ENCODE measurements at regions not wholly inside any gene's neighbourhood (a gene's known extent, or its start where the extent isn't known, plus 50 kb on each side); places are given as distances from the start of the nearest gene placed in this dataset.

GRCh38 chr1:30327370-30328099 is 395.9 kb downstream of the MATN1 start:
- in situ Hi-C loops (cut with HindIII; ENCODE audit: low sequenced_read_pairs), result no loop called here

GRCh38 chr1:30325999-30326398 is 397.4 kb downstream of the MATN1 start:
- in situ Hi-C loops (cut with HindIII; ENCODE audit: low sequenced_read_pairs), result no loop called here

DNA sequence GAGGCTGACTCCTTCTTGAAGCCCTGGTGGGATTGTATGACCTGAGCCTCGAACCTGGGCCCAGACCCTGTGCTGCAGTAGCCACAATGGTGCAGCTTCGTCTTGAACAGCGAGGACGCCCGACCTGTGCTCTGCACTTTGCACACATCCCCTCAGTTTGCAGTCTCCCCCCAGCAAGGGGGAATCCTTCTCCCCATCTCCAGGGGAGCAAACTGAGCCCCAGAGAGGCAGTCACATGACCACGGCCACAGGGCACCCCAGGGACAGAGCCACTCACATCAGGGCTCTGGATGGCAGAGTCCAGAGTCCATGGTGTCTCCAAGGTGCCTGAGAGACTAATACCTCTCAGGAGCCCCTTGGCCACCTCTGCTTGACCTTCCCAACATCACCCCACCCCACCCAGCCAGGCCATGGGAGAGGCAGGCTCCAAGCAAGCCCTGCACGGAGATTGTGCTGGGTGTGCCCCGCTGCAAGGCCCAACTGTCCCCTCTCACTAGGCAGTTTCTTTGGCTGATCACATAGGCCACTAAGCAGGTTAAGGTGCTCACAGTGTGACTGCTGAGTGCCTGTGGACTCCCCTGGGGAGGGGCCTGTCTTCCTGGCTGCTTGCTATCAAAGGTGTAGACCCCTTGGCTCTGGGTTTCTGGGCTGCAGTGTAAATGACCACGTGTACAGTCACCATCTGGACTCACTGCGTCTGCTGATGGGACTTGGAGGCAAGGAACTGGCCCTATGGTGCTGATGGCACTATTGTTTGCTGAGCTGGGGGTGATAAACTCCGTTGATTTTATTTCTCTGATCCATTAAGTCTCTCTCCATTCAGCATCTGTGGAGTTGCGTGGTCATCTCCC is 398.1 kb downstream of the MATN1 start:
- in situ Hi-C loops (cut with HindIII; ENCODE audit: low sequenced_read_pairs), result no loop called here

DNA sequence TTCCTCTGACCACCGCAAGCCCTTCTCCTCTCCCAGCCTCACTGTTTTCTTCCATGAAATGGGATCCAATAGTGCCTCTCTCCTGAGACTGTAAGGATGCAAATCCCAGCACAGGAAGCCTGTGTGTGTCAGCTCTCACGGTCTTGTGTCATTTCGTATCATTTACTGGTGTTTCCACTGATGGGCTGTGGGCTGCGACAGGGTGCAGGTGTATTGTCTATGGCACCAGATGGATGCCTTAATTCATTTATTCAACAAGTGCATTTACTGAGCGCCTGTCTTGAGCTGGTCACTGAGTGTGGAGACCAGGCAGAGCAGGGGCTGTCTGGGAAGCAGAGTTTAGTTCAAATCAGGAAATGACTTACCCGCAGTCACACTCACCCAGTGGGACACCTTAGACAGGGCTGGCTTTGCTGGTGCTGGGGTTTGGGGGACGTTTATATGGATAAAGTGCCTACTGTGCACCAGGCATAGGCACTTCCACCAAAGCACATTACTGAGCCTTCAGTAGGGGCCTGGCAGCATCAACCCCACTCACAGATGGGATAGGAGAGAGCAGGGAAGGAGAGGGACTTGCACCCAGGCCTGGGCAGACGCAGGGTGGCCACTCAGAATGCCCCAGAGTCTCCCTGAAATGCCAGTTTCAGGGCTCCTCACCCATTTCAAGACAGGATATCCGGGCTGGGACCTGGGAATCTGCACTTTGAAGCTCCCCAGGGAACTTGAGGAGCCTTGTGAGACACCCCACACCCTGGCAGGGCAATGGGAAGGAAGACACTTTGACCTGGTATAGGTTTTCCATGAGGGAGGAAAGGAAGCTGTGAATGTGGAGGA is 398.9 kb downstream of the MATN1 start:
- in situ Hi-C loops (cut with HindIII; ENCODE audit: low sequenced_read_pairs), result no loop called here

DNA sequence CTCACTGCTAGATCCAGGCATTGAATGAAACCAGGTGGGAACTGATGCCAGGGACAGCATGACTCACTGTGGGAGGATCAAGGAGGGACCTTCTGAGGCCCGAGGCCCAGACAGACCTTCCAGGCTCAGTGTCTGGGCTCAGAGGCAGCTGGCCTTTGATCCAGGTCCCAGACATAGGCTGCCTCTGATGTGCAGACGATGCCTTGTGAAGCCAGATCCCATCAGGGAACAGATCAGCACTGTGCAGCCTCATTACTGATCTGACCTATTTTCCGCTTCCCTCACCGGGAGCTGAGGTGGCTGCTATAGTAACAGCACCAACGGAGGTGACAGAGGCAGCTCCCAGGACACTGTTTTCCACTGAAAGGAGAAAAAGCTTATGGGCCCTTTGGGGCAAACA is 399.5 kb downstream of the MATN1 start:
- in situ Hi-C loops (cut with HindIII; ENCODE audit: low sequenced_read_pairs), result no loop called here

DNA sequence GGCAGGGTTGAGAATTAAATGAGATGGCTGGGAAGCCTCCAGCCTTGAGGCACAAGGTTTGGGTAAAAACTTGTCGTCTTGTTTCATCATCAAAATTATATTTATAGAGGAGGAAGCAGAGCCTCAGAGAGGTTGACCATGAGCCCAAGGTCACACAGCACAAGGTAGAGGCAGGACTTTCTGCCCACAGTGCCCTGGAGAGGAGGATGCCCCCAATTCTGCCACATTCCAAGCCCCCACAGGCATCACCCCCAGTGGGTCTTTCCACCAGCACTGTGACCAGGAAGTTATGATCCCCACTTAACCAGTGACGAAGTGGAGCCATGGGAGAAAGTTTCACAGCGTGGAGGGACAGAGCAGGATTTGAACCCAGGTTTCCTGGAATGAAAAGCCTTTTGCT is 400.0 kb downstream of the MATN1 start:
- in situ Hi-C loops (cut with HindIII; ENCODE audit: low sequenced_read_pairs), result no loop called here

DNA sequence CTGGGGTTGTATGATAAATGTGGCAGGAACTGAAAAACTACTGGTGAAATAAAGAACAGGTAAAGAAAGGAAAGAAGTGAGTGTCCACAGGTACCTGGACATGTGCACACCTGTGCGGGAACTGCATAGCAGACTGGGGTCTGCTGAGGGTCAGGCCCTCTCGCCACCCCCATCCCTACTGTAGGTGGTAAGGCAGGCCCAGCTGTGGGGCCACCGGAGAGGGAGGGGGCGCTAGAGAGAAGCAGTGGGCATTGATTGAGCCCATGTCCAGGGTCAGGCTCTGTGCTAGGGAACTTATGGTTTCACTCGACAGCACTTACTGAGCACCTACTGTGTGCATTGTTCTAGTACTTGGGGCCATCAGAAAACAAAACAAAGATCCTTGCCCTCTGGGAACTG is 400.5 kb downstream of the MATN1 start:
- in situ Hi-C loops (cut with HindIII; ENCODE audit: low sequenced_read_pairs), result no loop called here

DNA sequence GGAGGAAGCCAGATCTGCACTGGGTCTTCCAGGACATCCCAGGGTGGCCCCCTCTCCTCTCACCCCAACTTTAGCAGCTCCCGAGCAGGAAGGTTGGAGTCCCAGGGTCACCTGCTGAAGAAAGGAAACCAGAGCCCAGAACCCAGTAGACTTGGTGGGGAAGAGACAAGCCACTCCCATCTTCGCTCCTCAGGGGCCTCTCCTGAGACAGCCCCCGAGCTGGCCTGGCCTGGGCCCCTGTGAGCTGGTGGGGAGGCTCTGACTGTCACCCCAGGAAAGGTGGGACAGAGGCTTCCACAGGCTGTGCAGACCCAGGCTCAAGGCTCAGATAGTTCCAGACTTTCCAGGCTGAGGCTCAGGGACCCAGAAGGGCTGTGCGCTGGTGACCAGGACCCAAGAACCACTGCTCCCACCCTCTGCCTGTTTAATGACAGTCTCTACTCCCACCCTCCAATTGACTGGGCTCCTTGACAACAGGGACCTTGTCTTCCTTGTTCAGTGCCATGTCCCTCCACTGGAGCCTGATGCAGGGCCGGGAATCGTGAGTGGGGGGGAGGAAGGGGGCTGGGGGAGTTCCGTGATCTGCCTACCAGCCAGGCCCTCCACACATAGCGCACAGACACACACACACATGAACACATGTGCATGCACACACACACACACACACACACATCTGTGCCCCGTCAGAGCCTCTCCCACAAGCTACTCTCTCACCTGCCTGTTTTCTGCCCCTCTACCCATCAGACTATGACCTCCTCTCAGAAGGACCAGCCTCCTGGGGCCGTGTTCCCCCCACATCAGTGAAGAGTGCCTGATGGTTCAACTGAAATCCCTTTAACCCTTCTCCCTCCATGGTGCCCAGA is 401.2 kb downstream of the MATN1 start:
- in situ Hi-C loops (cut with HindIII; ENCODE audit: low sequenced_read_pairs), result no loop called here

GRCh38 chr1:30321246-30321910 is 402.0 kb downstream of the MATN1 start:
- in situ Hi-C loops (cut with HindIII; ENCODE audit: low sequenced_read_pairs), result no loop called here

GRCh38 chr1:30320581-30320890 is 402.8 kb downstream of the MATN1 start:
- in situ Hi-C loops (cut with HindIII; ENCODE audit: low sequenced_read_pairs), result no loop called here

DNA sequence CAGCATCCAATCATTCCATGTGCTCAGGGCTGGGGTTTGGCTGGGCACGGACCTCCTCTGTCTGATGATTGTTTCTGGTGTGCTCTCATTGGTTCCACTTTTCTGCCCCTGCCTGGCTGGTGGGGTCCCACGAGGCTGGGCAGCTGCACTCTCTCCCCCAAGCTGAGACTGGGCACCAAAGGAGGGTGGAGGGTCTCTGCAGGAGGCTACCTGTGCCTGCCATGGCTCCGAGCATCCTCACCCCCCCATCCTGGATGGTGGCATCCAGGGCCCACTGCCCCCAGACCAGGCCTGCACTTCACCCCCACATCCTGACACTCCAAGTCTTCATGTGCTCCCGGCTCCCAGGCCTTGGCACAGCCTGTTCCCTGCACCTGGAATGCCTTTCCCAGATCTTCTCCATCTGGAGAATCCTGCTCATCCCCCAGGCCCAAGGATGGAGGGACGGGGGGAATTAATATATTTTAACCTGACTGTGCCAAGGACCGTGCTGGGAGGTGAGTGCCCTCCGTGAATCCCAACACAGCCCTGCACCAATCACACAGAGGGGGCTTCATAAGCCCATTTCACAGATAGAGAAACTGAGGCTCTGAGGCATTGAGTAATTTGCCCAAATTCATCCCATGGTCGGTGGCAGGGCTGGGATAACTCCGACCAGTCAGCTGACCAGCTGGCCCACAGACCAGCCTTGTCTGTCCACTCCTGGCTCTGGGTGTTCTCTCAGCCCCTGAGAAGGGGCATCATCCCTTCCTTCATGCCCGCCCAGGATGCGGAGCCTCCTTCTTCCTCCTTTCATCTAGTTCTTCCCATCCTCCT is 403.4 kb downstream of the MATN1 start:
- in situ Hi-C loops (cut with HindIII; ENCODE audit: low sequenced_read_pairs), result loop anchor here (10.0 kb wide), 1 partner anchor 75 kb away; no protein-coding TSS in a partner anchor

DNA sequence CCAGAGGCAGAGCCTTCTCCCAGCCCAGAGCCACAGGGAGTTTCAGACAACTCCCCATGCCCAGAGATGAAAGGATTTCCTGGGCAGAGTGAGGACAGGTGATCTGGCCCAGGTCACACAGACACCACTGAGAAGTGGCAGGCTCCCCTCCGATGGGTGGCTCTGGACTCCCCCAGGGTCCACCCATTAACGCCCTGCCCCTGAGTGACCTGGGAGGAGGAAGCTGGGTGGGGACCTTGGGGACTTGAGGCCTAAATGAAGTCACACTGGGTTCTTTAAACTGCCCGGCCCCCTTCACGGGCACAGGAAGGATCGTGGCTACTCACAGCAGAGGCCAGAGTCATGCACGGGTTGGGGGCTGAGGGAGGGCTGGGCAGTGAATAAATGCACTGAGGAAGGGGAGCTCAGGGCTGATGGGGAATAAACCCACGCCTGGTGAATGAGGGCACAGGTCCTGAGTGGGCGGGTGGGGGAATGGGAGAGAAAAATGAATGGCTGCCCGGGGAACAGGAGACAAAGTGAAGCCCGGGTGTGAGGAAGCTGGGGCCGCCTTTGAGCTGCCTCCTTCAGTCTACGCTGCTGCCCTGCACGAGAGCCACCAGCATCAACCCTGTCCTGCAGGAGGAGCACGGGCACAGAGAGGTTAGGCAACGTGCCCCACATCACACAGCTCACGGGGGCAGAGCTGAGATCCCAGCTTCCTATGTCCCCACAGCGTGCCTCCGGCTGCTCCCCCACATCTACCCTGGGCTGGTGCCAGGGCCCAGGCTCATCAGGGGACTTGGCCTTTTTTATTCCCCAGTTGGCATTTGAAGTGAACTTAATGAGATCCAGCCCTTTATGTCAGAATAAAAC is 404.3 kb downstream of the MATN1 start:
- in situ Hi-C loops (cut with HindIII; ENCODE audit: low sequenced_read_pairs), result loop anchor here (10.0 kb wide), 1 partner anchor 76 kb away; no protein-coding TSS in a partner anchor

DNA sequence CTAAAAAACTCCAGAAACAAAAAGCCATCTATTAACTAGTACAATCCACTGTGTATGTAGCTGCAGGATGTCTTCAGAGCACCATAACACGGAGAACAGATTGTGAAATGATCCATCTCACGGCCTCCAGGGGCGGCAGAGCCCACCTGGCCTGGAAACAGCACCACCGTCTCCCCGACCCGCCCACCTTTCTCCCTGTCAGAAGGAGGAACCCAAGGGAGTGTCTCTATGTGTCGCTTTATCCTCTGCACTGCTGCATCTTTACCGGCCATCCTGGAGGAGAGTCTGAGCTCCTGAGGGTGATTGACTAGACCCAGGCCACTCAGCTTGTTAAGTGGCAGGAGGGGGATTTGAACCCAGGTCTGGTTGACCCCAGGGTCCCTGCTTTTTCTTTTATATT is 405.0 kb downstream of the MATN1 start:
- in situ Hi-C loops (cut with HindIII; ENCODE audit: low sequenced_read_pairs), result loop anchor here (10.0 kb wide), 1 partner anchor 76 kb away; no protein-coding TSS in a partner anchor

DNA sequence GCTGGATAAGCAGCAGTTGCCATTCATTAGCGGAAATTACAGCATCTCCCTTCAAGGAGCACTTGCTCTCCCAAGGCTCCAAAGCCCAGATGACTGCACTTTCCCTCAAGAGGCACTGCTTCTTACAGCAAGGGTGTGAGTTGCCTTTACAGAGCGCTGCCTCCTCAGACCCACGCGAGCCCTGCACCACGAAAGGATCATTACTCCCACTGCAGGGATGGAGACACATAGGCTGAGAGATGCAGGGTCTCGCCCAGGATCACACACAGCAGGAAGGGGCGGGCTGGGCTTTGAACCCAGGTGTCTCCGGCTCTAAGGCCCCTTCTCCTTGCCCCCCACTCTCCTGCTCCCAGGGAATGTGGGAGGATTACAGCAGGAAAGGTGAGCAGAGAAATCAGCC is 405.5 kb downstream of the MATN1 start:
- in situ Hi-C loops (cut with HindIII; ENCODE audit: low sequenced_read_pairs), result loop anchor here (10.0 kb wide), 1 partner anchor 77 kb away; no protein-coding TSS in a partner anchor

GRCh38 chr1:30316056-30316455 is 407.3 kb downstream of the MATN1 start:
- in situ Hi-C loops (cut with HindIII; ENCODE audit: low sequenced_read_pairs), result loop anchor here (10.0 kb wide), 1 partner anchor 79 kb away; no protein-coding TSS in a partner anchor

GRCh38 chr1:30315185-30315960 is 408.0 kb downstream of the MATN1 start:
- in situ Hi-C loops (cut with HindIII; ENCODE audit: low sequenced_read_pairs), result loop anchor here (10.0 kb wide), 1 partner anchor 79 kb away; no protein-coding TSS in a partner anchor

DNA sequence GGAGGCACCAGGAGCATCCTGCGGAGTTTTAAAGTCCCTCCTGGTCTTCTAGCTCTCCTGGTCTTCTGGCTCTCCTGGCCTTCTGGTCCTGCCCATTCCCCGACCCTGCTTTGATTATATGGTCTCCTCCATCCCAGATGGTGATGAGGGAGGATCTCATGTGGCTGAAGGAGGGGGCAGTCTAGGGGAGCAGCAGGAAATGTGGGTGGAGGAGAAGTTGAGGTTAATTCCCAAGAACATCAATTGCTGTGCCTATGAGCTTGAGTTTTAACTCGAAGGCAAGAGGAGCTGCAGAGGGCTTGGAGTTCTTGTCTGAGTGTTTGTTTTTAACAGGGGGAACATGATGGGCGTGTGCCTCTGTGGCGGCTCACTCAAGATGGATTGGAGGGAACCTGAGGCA is 408.8 kb downstream of the MATN1 start:
- in situ Hi-C loops (cut with HindIII; ENCODE audit: low sequenced_read_pairs), result loop anchor here (10.0 kb wide), 1 partner anchor 80 kb away; no protein-coding TSS in a partner anchor
